Suppressor macrophage treated with lipopolysaccharide for 1 hour (primary cell): ENCODE measurements at regions not wholly inside any gene's neighbourhood (a gene's known extent, or its start where the extent isn't known, plus 50 kb on each side); places are given as distances from the start of the nearest gene placed in this dataset.

Experiments used
- DNase-seq, 3 donors: peaks; one replicate each; pipeline ENCODE4 v3.0.0-alpha.2; 2020 to 2022

DNA sequence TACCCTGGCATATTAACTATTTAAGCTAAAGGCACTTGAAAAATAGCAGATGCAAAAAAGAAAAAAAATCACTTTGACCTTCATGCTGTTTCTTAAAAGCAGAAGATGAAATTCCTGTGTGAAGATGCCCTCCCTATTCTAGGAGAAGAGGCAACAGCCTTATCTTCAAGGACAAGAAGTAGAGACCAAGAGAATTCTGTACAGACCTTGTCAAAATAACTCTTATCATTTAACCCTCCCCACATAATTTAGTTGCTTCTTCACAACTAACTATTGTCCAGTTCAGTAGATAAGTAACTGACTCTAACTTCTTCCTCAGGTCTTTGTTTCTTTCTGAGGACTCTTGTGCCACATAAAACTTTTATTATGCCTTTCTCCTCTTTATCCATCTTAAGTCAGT lies 72.0 kb upstream of the MARCHF10 start:
- DNase-seq: no peak

GRCh38 chr17:62876673-62877405 lies 68.7 kb upstream of the MARCHF10 start:
- DNase-seq: no peak

- no peak for DNase-seq
Observed at GRCh38 chr17:62876063-62876462, 67.9 kb upstream of the MARCHF10 start.

DNA sequence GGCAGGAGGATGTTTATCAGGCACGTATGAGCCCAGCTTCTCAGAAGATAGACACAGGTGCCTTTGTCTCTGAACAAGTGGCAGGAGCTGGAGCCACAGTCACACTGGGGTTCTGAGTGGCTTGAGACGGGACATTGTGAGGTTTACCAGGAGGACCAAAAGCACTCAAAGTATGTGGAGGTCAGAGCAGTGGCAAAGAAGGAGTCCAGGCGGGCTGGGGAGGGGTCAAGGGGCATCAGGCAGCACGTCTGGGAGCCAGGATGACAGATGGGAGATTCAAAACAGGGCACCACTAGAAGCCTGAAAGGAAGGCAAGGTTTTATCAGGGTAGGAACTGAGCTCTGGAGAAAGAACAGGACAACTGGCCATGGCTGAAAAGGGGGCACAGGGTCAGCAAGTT lies 67.2 kb upstream of the MARCHF10 start:
- DNase-seq: no peak

DNA sequence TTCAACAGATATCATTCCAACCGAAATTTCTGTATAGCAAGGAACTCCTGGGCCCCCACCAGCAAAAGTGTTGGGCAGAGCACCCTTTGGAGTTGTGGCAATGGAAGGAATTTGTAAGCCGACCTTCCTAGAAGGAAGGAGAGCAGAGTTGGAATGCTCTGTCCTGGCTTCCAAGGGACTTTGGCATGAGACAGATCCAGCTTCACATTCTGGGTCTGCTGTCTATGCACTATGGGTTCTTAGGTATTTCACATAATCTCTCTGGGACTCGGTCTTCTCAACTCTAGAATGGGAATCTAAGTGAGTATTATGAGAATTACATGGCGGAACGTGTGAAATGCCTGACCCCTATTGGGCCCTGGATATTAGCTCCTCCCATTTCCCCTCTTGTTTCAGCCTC lies 63.2 kb upstream of the MARCHF10 start:
- no peak for DNase-seq

DNA sequence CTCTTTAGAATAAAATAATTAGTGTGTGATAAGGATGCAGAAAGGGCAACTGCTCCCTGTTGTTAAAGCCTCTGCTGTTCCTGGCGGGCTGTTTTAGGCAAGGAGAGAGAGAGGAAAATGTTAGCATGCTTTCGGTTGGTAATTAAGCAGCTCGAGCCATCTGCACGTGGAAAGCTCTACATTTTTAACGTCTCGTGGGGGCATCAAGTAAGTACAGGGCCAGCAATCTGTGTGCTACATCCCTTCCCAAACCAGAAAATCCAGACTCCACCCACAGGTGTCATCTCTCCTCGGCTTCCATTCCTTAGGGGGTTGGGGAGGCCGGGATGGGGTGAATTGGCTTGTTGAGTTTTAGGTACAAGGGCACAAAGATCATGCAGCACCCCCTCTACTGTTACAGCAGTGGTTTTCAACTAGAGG lies 62.4 kb upstream of the MARCHF10 start:
- DNase-seq: no peak

GRCh38 chr17:62870030-62870541 lies 62.0 kb upstream of the MARCHF10 start:
- peak in 2 of 3 donors; percentile 4 to 7 for DNase-seq

DNA sequence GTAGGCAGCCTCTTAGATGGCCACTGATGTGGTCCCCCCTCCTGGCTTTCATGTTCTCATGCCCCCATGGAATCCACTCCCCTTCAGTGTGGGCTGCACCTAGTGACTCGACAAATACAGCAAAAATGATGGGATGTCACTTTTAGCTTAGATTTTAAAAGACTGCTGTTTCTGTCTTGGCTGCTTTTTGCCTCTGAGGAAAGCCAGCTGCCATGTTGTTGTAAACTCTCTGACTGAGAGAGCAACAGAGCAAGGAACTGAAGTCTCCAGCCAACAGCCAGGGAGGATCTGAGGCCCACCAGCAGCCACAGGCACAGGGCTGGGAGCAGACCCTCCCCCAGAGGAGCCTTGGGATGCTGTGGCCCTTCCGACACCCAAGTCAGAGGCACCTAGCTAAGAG lies 60.6 kb upstream of the MARCHF10 start:
- DNase-seq: no peak

GRCh38 chr17:62868008-62868407 lies 59.9 kb upstream of the MARCHF10 start:
- no peak for DNase-seq

- no peak for DNase-seq
Observed at GRCh38 chr17:62867303-62867702, 59.2 kb upstream of the MARCHF10 start.

DNA sequence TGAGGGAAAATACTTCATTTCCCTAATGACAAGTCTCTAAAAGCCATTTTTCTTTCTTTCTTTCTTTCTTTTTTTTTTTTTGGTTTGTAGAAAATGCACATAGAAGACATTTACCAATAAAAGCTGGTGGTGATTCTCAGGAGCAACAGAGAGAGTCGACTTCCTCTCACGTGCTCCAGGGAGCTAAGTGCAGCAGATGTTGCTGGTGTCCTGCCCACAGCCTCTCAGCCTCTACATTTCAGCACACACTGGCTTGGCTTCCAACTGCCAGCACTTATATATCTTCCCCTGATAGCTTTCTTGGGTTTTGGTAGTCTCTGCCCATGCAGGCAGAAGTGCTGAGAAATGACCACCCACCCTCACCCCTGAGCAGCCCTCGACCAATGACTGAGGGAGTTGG lies 58.4 kb upstream of the MARCHF10 start:
- no peak for DNase-seq

GRCh38 chr17:62865586-62865985 lies 57.5 kb upstream of the MARCHF10 start:
- no peak for DNase-seq

DNA sequence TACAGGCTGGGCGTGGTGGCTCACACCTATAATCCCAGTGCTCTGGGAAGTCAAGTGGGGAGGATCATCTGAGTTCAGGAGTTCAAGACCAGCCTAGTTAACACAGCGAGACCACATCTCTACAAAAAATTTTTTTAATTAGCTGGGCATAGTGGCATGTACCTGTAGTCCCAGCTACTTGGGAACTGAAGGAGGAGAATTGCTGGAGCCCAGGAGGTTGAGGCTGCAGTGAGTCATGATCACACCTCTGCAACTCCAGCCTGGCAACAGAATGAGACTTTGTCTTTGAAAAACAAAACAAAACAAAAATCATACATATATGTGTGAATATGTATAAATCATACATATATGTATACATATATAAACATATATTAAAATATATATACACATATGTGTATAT lies 54.1 kb upstream of the MARCHF10 start:
- DNase-seq: no peak

GRCh38 chr17:62860962-62861873 lies 53.1 kb upstream of the MARCHF10 start:
- no peak for DNase-seq

DNA sequence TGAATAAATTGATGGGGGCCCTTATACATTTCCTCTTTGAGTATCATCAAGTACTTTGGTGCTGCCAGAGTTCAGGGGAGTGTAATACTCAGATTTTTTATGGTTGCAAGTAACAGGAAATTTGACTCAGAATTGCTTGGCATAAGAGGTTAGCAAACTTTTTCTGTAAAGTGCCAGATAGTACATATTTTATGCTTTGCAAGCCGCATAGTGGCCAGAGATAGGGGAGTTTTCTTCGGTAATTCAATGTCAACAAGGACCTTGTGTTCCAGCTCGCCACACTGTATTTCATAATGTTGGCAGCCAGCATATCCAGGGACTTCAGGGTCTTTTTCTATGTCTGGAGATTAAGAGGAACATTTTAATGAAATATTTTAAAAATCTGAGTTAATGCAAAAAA lies 51.0 kb upstream of the MARCHF10 start:
- DNase-seq: no peak
